PC-9 (cell line): ENCODE measurements at regions not wholly inside any gene's neighbourhood (a gene's known extent, or its start where the extent isn't known, plus 50 kb on each side); places are given as distances from the start of the nearest gene placed in this dataset.

Experiments
- BruUV-seq: library from RNA; stranded (reverse); fragments of 400-500 nt; replicated peaks from 2 replicates; lab custom pipeline; 2021; lab: Mats Ljungman, UMichigan
- CTCF ChIA-PET: fragments of 300-600 bp; sonication (Branson Sonifier 250); formaldehyde crosslinking; loops from one replicate; lab custom pipeline; 2022; ENCODE audit warnings: antibody characterized with exemption; lab: Charles Lee
- POLR2A ChIA-PET: fragments of 300-600 bp; sonication (Branson Sonifier 250); formaldehyde crosslinking; loops from one replicate; lab custom pipeline; 2022; ENCODE audit warnings: antibody characterized with exemption; ENCODE audit not compliant: unreplicated experiment; lab: Charles Lee
- DNase-seq, 2 experiments: peaks; one replicate each; pipeline versions ENCODE4 v3.0.0 to v3.0.0-alpha.2; 2015 to 2022; ENCODE audit warnings: mixed read lengths in 1 of 2
- H2AFZ ChIP-seq: fragments of 200-600 bp; sonication (generic); 2 replicates; pipeline ENCODE4 v1.8.1; 2017; ENCODE audit warnings: antibody characterized with exemption
- H3F3A ChIP-seq: fragments of 200-600 bp; sonication (generic); 2 replicates; pipeline ENCODE4 v1.8.1; 2017; ENCODE audit warnings: antibody characterized with exemption, mild to moderate bottlenecking, low read depth; ENCODE audit not compliant: insufficient read depth
- H3K27ac ChIP-seq: fragments of 200-600 bp; sonication (generic); 2 replicates; pipeline ENCODE4 v1.6.1; 2016; ENCODE audit warnings: mixed run types
- H3K27me3 ChIP-seq: fragments of 200-600 bp; sonication (generic); 2 replicates; pipeline ENCODE4 v1.6.1; 2016; ENCODE audit warnings: low read depth, mixed run types; ENCODE audit not compliant: insufficient read depth
- H3K36me3 ChIP-seq: fragments of 200-600 bp; sonication (generic); 2 replicates; pipeline ENCODE4 v1.6.1; 2016; ENCODE audit warnings: low read depth, mixed run types
- H3K4me1 ChIP-seq: fragments of 200-600 bp; sonication (generic); replicated peaks from 2 replicates; pipeline ENCODE4 v1.6.1; 2016; ENCODE audit warnings: mixed run types; ENCODE audit not compliant: insufficient read depth
- H3K4me2 ChIP-seq: fragments of 200-600 bp; sonication (generic); 2 replicates; pipeline ENCODE4 v1.6.1; 2017; ENCODE audit warnings: mixed run types
- H3K4me3 ChIP-seq: fragments of 200-600 bp; sonication (generic); 2 replicates; pipeline ENCODE4 v1.6.1; 2016; ENCODE audit warnings: mixed run types
- H3K79me2 ChIP-seq: fragments of 200-600 bp; sonication (generic); 2 replicates; pipeline ENCODE4 v1.6.1; 2017; ENCODE audit warnings: low read depth, mixed run types
- H3K9me2 ChIP-seq: fragments of 200-600 bp; sonication (generic); 2 replicates; pipeline ENCODE4 v1.8.1; 2017; ENCODE audit warnings: mild to moderate bottlenecking; ENCODE audit not compliant: insufficient read depth
- H3K9me3 ChIP-seq: fragments of 200-600 bp; sonication (generic); 2 replicates; pipeline ENCODE4 v1.8.1; 2016; ENCODE audit warnings: low read depth; ENCODE audit not compliant: insufficient read depth
- H4K20me1 ChIP-seq: fragments of 200-600 bp; sonication (generic); 2 replicates; pipeline ENCODE4 v1.8.1; 2017; ENCODE audit not compliant: insufficient read depth
- EZH2 ChIP-seq: fragments of 200-600 bp; sonication (generic); IDR thresholded peaks from 2 replicates; pipeline ENCODE4 v1.8.0; 2017; ENCODE audit warnings: antibody characterized with exemption, low read depth
- intact Hi-C: fragments of 100-400 bp; cut with micrococcal nuclease; formaldehyde crosslinking; loops from one replicate; pipeline ENCODE4 v1.10.0; 2022; ENCODE audit not compliant: unreplicated experiment
- TF ChIP-seq, protein P1 (sequence below): fragments of 200-600 bp; sonication (generic); conservative IDR thresholded peaks from 2 replicates; pipeline ENCODE4 v1.6.1; 2017; ENCODE audit warnings: mixed run types, antibody characterized with exemption, mild to moderate bottlenecking, moderate library complexity

DNA sequence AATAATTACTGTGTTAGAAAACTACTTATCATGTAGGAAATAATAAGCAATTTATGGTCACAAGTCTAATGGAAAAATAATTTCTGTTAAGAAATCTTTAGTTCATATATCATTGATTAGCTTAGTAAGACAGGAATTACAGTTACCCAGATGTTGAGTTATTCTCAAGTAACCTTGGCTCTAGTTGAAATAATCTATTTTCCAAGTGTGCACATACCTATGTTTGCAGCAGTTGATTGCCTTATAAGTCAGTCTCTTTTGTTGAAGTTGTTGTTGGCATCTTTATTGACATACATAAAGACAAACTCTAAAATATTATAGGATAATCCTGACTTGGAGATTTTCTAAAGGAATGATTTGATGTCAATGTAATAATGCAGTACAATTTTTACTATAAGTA is 511.4 kb upstream of the KLF12 start:
- Histone ChIP-seq H3K79me2 (no peaks in the 10 kb centered on the region), H3K27ac (no peak overlapping the region), H3K36me3 (no peaks in the 10 kb centered on the region), H4K20me1 (no peaks in the 10 kb centered on the region), H3K4me3 (no peak overlapping the region), H3K9me2 (no peaks in the 10 kb centered on the region), H3K9me3 (no peaks in the 10 kb centered on the region), H3F3A (no peaks in the 10 kb centered on the region), H2AFZ (no peak overlapping the region), H3K4me2 (no peak overlapping the region), H3K27me3 (no peaks in the 10 kb centered on the region), H3K4me1 (no peaks in the 10 kb centered on the region)
- intact Hi-C loops, result no loop called here
- DNase-seq, result no peak
- TF ChIP-seq, protein P1, sequence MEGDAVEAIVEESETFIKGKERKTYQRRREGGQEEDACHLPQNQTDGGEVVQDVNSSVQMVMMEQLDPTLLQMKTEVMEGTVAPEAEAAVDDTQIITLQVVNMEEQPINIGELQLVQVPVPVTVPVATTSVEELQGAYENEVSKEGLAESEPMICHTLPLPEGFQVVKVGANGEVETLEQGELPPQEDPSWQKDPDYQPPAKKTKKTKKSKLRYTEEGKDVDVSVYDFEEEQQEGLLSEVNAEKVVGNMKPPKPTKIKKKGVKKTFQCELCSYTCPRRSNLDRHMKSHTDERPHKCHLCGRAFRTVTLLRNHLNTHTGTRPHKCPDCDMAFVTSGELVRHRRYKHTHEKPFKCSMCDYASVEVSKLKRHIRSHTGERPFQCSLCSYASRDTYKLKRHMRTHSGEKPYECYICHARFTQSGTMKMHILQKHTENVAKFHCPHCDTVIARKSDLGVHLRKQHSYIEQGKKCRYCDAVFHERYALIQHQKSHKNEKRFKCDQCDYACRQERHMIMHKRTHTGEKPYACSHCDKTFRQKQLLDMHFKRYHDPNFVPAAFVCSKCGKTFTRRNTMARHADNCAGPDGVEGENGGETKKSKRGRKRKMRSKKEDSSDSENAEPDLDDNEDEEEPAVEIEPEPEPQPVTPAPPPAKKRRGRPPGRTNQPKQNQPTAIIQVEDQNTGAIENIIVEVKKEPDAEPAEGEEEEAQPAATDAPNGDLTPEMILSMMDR, result no peak
- TF ChIP-seq EZH2, result no peak
- ChIA-PET POLR2A (no interaction called here), CTCF (no interaction called here)
- no TSS peak for BruUV-seq

DNA sequence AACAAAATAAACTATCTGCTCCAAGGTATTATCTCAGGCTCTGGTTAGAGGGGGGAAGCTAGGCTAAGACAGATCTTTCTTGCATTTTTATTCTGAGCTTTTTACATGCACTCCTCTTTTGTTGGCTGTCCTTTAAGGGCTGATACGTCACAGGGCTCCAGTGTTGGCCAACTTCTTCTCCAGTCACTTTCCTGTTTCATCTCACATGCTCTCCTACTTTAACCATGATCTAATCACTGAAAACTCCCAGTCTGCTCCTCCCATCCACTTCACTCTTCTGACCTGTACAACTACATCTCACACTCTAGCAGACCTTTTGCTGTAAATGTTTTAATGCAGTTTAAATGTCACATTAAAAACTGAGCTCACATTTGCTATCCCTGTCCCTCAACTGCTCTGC is 510.0 kb upstream of the KLF12 start:
- ChIA-PET POLR2A (no interaction called here), CTCF (no interaction called here)
- BruUV-seq, result no TSS peak
- TF ChIP-seq, protein P1, result no peak
- no peak for TF ChIP-seq EZH2
- Histone ChIP-seq H3K9me2 (no peaks in the 10 kb centered on the region), H4K20me1 (no peaks in the 10 kb centered on the region), H2AFZ (no peak overlapping the region), H3K4me3 (no peak overlapping the region), H3K4me1 (no peaks in the 10 kb centered on the region), H3K27ac (no peak overlapping the region), H3K4me2 (no peak overlapping the region), H3K79me2 (no peaks in the 10 kb centered on the region), H3F3A (no peaks in the 10 kb centered on the region), H3K27me3 (no peaks in the 10 kb centered on the region), H3K9me3 (no peaks in the 10 kb centered on the region), H3K36me3 (no peaks in the 10 kb centered on the region)
- intact Hi-C loops, result no loop called here
- no peak for DNase-seq

DNA sequence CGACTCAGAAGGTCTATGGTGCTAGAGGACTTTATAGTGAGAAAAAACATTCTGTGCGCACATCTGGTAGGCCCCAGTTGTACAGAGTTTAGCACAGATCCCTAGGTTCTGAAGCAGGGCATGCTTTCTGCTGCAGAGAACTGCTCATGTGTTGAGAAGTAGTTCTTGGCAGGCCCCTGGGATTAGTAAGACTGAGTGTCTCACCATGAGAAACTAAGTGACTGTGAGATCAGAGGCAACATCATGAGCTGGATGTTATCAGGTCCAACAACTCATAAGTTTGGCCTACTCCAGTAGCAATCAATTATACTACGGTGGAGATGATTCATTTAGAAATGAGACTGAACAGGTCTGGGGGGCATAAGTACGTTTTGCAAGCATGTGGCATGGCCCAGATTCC is 507.4 kb upstream of the KLF12 start:
- BruUV-seq, result no TSS peak
- Histone ChIP-seq H4K20me1 (no peaks in the 10 kb centered on the region), H3K4me2 (no peak overlapping the region), H3K9me3 (no peaks in the 10 kb centered on the region), H3K9me2 (no peaks in the 10 kb centered on the region), H3K27me3 (no peaks in the 10 kb centered on the region), H3K4me1 (no peaks in the 10 kb centered on the region), H3K36me3 (no peaks in the 10 kb centered on the region), H3K79me2 (no peaks in the 10 kb centered on the region), H3K4me3 (no peak overlapping the region), H3K27ac (no peak overlapping the region), H2AFZ (no peak overlapping the region), H3F3A (no peaks in the 10 kb centered on the region)
- ChIA-PET CTCF (no interaction called here), POLR2A (no interaction called here)
- intact Hi-C loops, result no loop called here
- TF ChIP-seq EZH2, result no peak
- TF ChIP-seq, protein P1, result no peak
- no peak for DNase-seq
